ENCODE measurements at regions not wholly inside any gene's neighbourhood (a gene's known extent, or its start where the extent isn't known, plus 50 kb on each side); places are given as distances from the start of the nearest gene placed in this dataset.

DNA sequence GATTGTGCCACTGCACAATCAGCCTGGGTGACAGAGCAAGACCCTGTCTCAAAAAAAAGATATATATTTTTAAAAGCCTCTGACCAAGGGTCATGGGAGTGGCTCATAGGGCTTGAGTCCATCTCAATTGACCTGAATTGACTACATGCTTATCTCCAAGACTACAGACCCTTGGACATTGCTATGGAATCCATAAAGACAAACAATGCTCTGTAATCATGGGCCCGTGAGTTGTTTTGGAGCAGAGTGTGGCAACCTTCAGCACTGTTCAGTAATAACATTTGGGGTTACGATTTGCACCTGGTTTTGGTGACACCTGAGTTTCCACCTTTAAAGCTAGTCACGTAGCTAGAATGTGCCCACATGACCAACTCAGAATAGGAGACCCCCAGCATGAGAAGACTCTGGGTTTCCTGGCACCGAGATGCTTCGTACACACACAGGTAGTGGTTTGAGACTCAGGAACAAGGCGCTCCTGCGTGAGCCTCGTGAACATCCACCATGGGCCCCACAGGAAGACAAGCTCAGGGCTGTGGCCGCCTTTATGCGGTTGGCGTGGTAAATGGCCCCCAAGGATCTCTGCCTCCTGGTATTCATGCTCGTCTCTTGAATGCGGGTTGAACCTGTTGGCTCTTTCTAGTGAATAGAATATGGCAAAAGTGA is 66.6 kb upstream of the RPH3AL start (continued):
- TF ChIP-seq, protein P1, sequence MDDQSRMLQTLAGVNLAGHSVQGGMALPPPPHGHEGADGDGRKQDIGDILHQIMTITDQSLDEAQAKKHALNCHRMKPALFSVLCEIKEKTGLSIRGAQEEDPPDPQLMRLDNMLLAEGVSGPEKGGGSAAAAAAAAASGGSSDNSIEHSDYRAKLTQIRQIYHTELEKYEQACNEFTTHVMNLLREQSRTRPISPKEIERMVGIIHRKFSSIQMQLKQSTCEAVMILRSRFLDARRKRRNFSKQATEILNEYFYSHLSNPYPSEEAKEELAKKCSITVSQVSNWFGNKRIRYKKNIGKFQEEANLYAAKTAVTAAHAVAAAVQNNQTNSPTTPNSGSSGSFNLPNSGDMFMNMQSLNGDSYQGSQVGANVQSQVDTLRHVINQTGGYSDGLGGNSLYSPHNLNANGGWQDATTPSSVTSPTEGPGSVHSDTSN (CRISPR knock-in tag; IDR thresholded peaks at IDR 0.05; ENCODE audit: borderline replicate concordance) = no peak
- no peak for TF ChIP-seq SP4 (CRISPR knock-in tag; IDR thresholded peaks at IDR 0.05)
- TF ChIP-seq YEATS4 (CRISPR knock-in tag; IDR thresholded peaks at IDR 0.05; ENCODE audit: borderline replicate concordance) = no peak
- no peak for TF ChIP-seq ZNF766 (CRISPR knock-in tag; IDR thresholded peaks at IDR 0.05; ENCODE audit: borderline replicate concordance)
- no peak for TF ChIP-seq ZNF629 (CRISPR knock-in tag; conservative IDR thresholded peaks at IDR 0.05)
- TF ChIP-seq, protein P2, sequence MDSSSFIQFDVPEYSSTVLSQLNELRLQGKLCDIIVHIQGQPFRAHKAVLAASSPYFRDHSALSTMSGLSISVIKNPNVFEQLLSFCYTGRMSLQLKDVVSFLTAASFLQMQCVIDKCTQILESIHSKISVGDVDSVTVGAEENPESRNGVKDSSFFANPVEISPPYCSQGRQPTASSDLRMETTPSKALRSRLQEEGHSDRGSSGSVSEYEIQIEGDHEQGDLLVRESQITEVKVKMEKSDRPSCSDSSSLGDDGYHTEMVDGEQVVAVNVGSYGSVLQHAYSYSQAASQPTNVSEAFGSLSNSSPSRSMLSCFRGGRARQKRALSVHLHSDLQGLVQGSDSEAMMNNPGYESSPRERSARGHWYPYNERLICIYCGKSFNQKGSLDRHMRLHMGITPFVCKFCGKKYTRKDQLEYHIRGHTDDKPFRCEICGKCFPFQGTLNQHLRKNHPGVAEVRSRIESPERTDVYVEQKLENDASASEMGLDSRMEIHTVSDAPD (CRISPR knock-in tag; IDR thresholded peaks at IDR 0.05) = no peak
- TF ChIP-seq AGO2 (optimal IDR thresholded peaks at IDR 0.05; ENCODE audit: low read depth, low read length) = no peak
- TF ChIP-seq, protein P3, sequence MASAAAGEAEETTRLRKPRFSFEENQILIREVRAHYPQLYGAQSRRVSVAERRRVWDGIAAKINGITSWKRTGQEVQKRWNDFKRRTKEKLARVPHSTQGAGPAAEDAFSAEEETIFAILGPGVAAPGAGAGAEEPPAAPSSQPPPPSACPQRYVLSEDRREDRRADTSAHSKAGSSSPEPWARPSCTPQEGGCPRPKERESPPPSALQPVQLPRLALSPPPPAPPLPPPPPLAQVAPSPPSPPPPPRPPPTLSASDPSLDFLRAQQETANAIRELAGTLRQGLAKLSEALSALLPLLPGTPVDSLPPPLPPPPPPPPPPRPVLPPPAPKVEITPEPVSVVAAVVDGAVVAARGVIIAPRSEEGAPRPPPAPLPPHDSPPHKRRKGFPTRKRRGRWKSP (CRISPR knock-in tag; IDR thresholded peaks at IDR 0.05) = no peak
- TF ChIP-seq RAD51 (IDR thresholded peaks at IDR 0.05; ENCODE audit: borderline replicate concordance) = no peak
- TF ChIP-seq ZNF24 (IDR thresholded peaks at IDR 0.05) = no peak
- TF ChIP-seq, protein P4, sequence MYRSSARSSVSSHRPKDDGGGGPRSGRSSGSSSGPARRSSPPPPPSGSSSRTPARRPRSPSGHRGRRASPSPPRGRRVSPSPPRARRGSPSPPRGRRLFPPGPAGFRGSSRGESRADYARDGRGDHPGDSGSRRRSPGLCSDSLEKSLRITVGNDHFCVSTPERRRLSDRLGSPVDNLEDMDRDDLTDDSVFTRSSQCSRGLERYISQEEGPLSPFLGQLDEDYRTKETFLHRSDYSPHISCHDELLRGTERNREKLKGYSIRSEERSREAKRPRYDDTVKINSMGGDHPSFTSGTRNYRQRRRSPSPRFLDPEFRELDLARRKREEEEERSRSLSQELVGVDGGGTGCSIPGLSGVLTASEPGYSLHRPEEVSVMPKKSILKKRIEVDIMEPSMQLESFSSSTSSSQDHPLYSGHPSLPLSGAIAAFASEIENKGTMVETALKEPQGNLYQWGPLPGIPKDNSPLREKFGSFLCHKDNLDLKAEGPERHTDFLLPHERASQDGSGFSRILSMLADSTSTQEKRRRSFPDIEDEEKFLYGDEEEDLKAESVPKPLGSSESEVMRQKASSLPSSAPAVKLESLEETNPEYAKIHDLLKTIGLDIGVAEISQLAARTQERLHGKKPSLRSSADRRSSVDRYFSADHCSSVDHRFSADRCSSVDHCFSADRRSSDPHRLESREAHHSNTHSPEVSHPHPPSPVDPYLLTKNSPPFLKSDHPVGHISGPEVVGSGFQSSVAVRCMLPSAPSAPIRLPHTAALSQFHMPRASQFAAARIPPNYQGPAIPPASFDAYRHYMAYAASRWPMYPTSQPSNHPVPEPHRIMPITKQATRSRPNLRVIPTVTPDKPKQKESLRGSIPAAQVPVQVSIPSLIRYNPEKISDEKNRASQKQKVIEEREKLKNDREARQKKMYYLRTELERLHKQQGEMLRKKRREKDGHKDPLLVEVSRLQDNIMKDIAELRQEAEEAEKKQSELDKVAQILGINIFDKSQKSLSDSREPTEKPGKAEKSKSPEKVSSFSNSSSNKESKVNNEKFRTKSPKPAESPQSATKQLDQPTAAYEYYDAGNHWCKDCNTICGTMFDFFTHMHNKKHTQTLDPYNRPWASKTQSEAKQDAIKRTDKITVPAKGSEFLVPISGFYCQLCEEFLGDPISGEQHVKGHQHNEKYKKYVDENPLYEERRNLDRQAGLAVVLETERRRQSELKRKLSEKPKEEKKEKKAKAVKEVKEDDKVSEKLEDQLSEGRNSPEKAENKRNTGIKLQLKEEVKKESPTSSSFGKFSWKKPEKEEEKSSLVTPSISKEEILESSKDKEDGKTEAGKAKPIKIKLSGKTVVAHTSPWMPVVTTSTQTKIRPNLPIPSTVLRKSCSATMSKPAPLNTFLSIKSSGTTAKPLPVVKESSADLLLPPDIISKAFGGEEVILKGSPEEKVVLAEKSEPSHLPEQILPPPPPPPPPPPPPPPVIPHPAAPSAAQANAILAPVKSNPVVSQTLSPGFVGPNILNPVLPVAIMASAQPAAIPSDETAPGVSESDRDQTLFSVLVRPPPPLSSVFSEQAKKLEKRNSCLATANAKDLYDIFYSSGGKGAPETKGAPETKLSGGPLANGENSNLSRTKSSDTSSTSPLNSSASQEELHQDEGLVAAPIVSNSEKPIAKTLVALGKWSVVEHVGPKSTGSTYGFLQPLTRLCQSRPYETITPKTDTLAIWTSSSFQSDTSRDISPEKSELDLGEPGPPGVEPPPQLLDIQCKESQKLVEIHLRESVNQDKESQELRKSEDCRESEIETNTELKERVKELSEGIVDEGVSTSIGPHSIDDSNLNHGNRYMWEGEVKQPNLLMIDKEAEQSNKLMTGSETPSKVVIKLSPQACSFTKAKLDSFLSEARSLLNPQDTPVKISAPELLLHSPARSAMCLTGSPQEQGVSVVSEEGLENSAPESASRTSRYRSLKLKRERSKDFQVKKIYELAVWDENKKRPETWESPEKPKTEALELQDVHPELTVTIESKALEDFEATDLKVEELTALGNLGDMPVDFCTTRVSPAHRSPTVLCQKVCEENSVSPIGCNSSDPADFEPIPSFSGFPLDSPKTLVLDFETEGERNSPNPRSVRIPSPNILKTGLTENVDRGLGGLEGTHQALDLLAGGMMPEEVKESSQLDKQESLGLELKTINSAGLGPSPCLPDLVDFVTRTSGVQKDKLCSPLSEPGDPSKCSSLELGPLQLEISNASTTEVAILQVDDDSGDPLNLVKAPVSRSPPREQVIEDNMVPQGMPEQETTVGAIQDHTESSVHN (CRISPR knock-in tag; IDR thresholded peaks at IDR 0.05) = no peak
- no peak for TF ChIP-seq SMAD1 (CRISPR knock-in tag; IDR thresholded peaks at IDR 0.05; ENCODE audit: borderline replicate concordance, low read depth)
- TF ChIP-seq ZNF883 (CRISPR knock-in tag; IDR thresholded peaks at IDR 0.05; ENCODE audit: not compliant biosample characterization) = no peak
- no peak for TF ChIP-seq TEAD2 (CRISPR knock-in tag; IDR thresholded peaks at IDR 0.05)
- no peak for TF ChIP-seq SIX4 (CRISPR knock-in tag; IDR thresholded peaks at IDR 0.05)
- TF ChIP-seq, protein P5, sequence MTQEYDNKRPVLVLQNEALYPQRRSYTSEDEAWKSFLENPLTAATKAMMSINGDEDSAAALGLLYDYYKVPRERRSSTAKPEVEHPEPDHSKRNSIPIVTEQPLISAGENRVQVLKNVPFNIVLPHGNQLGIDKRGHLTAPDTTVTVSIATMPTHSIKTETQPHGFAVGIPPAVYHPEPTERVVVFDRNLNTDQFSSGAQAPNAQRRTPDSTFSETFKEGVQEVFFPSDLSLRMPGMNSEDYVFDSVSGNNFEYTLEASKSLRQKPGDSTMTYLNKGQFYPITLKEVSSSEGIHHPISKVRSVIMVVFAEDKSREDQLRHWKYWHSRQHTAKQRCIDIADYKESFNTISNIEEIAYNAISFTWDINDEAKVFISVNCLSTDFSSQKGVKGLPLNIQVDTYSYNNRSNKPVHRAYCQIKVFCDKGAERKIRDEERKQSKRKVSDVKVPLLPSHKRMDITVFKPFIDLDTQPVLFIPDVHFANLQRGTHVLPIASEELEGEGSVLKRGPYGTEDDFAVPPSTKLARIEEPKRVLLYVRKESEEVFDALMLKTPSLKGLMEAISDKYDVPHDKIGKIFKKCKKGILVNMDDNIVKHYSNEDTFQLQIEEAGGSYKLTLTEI (CRISPR knock-in tag; conservative IDR thresholded peaks at IDR 0.05) = no peak

All from HepG2 (cell line).